ENCODE measurements at regions not wholly inside any gene's neighbourhood (a gene's known extent, or its start where the extent isn't known, plus 50 kb on each side); places are given as distances from the start of the nearest gene placed in this dataset.
"Not testable (repeated sequence)": the region's sequence is repeated elsewhere in the genome, so short reads cannot be mapped to it uniquely, and the experiment has no call there.

- Histone ChIP-seq H3K4me3 (ENCODE audit: low read depth in 1 of 2, low read length in 1 of 2) (no peak overlapping the region), H3K27me3 (peaks cover 35% of the 10 kb centered on the region), H3K27ac (no peak overlapping the region), H3K36me3 (no peaks in the 10 kb centered on the region), H3K4me1 (ENCODE audit: control insufficient read depth in 1 of 2, insufficient read depth in 1 of 2, low read depth in 1 of 2, low read length in 1 of 2) (peaks cover 0 to 13% of the 10 kb centered on the region in 2 experiments), H3K9me3 (no peaks in the 10 kb centered on the region)
- TF ChIP-seq CTCF (IDR thresholded peaks at IDR 0.05), result no peak
These were observed 269.8 kb downstream of the C16orf95 start for GRCh38 chr16:87047221-87048037.

GRCh38 chr16:87048038-87048729 is 269.0 kb downstream of the C16orf95 start:
- no peak overlapping the region for H3K27ac ChIP-seq
- no peak overlapping the region for H3K4me3 ChIP-seq (ENCODE audit: low read depth in 1 of 2, low read length in 1 of 2)
- TF ChIP-seq CTCF (IDR thresholded peaks at IDR 0.05), result no peak
- H3K36me3 ChIP-seq, result no peaks in the 10 kb centered on the region
- peaks cover 35% of the 10 kb centered on the region for H3K27me3 ChIP-seq
- H3K4me1 ChIP-seq (ENCODE audit: control insufficient read depth in 1 of 2, insufficient read depth in 1 of 2, low read depth in 1 of 2, low read length in 1 of 2), result peaks cover 0 to 5% of the 10 kb centered on the region in 2 experiments
- no peaks in the 10 kb centered on the region for H3K9me3 ChIP-seq

GRCh38 chr16:87048730-87049115 is 268.5 kb downstream of the C16orf95 start:
- Histone ChIP-seq H3K27me3 (peaks cover 35% of the 10 kb centered on the region), H3K4me3 (ENCODE audit: low read depth in 1 of 2, low read length in 1 of 2) (no peak overlapping the region), H3K9me3 (no peaks in the 10 kb centered on the region), H3K27ac (no peak overlapping the region), H3K4me1 (ENCODE audit: control insufficient read depth in 1 of 2, insufficient read depth in 1 of 2, low read depth in 1 of 2, low read length in 1 of 2) (no peaks in the 10 kb centered on the region), H3K36me3 (no peaks in the 10 kb centered on the region)
- TF ChIP-seq CTCF (IDR thresholded peaks at IDR 0.05), result no peak

- not testable (repeated sequence) for H3K4me1 ChIP-seq (ENCODE audit: control insufficient read depth in 1 of 2, insufficient read depth in 1 of 2, low read depth in 1 of 2, low read length in 1 of 2); H3K27ac ChIP-seq; H3K9me3 ChIP-seq; H3K4me3 ChIP-seq (ENCODE audit: low read depth in 1 of 2, low read length in 1 of 2); H3K36me3 ChIP-seq
- peaks cover 36% of the 10 kb centered on the region for H3K27me3 ChIP-seq
These were observed 268.0 kb downstream of the C16orf95 start for GRCh38 chr16:87049216-87049615.

GRCh38 chr16:87050142-87050541 is 267.1 kb downstream of the C16orf95 start:
- no peaks in the 10 kb centered on the region for H3K4me1 ChIP-seq (ENCODE audit: control insufficient read depth in 1 of 2, insufficient read depth in 1 of 2, low read depth in 1 of 2, low read length in 1 of 2)
- no peak overlapping the region for H3K27ac ChIP-seq
- no peaks in the 10 kb centered on the region for H3K9me3 ChIP-seq
- peaks cover 45% of the 10 kb centered on the region for H3K27me3 ChIP-seq
- no peak for TF ChIP-seq CTCF (IDR thresholded peaks at IDR 0.05)
- H3K36me3 ChIP-seq, result no peaks in the 10 kb centered on the region
- H3K4me3 ChIP-seq (ENCODE audit: low read depth in 1 of 2, low read length in 1 of 2), result no peak overlapping the region

Data from neutrophil (primary cell).